ENCODE measurements at regions not wholly inside any gene's neighbourhood (a gene's known extent, or its start where the extent isn't known, plus 50 kb on each side); places are given as distances from the start of the nearest gene placed in this dataset.
"Not testable (repeated sequence)": the region's sequence is repeated elsewhere in the genome, so short reads cannot be mapped to it uniquely, and the experiment has no call there.

- no peak for DNase-seq
Observed at GRCh38 chr4:178192611-178193010, 750.4 kb upstream of the AGA start.

DNA sequence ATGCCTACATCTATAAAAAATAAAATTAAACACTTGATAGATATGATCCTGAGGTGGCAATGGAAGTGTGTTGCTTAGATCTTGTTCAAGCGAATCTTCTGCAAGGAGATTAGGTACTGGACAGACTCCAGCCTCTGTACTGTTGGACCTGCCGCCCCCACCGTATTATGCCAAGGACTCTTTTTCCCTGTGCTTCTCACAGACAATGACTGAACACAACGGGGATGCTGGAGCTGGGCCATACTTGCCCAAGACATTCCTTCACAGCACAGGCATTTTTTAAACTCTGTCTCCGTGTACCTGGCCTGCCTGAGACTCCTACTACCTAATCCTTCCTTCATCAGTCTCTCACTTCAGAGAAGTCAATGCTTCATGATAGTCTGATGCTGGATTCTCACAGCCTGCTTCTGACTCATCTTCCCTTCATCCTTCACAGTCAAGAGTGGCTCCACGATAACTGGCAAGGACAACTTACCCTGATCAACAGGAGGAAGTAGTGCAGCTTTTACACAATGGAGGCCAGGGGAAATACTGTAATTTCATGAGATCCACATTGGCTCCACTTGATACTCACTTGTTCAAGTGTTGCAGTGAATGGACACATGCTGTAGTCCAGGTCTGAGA lies 754.6 kb upstream of the AGA start:
- no peak for DNase-seq

GRCh38 chr4:178198691-178199090 lies 756.5 kb upstream of the AGA start:
- no peak for DNase-seq

GRCh38 chr4:178202422-178202821 lies 760.2 kb upstream of the AGA start:
- DNase-seq, result no peak

- DNase-seq, result no peak
Observed at GRCh38 chr4:178205826-178206225, 763.6 kb upstream of the AGA start.

DNA sequence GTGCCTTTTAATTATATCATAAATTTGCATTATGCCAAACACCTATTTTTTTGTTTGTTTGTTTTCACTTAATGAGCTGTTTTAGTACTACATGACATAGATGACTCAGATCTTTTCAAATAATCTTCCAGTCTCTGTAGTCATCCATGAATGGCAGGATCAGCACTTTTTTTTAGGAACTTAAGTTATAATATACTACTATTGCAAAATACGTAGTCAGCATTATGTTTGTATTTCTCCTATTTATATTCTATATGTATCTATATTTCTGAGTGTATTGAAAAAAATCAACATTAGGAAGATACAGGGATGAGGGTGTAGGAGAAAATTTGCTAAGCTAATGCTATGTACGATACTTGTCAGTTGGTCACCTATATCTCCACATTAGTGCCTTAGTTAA lies 773.1 kb upstream of the AGA start:
- no peak for DNase-seq

DNA sequence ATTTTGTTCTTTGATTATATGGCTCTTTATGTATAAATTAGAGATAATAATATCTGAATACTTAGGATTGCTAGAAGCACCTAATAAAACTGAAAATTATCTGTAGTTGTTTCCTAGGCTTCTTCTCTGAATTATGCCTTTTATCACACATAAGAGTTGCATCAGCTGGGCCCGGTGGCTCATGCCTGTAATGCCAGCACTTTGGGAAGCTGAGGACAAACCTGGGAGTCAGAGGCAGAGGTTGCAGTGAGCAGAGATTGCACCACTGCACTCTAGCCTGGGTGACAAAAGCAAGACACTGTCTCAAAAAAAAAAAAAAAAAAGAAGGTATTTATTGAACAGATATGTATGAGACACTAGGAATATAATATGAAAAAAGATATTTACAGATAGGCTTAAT lies 773.5 kb upstream of the AGA start:
- DNase-seq, result no peak

DNA sequence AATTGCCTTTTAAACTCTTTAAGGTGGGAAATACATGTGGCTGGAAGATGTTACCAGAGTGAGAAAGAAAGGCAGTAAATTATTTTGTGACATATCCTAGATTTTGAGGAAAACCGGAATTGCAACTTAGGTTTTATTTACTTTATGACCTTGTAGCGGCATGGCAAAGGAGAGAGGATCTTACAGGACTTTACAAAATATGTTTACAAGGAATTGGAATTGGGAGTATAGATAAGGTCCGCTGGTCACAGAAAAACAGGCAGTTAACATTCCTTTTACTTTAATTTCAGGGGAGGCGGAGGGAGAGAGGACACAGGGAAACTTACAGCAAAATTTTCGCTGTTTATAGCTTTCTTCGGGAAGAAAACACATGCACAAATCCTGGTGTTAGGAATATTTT lies 784.2 kb upstream of the AGA start:
- not testable (repeated sequence) for DNase-seq

- no peak for DNase-seq
Observed at GRCh38 chr4:178233906-178234305, 791.7 kb upstream of the AGA start.

- DNase-seq, result no peak
Observed at GRCh38 chr4:178240891-178241290, 798.7 kb upstream of the AGA start.

GRCh38 chr4:178241601-178242118 lies 799.4 kb upstream of the AGA start:
- no peak for DNase-seq

- no peak for DNase-seq
Observed at GRCh38 chr4:178242655-178243054, 800.4 kb upstream of the AGA start.

GRCh38 chr4:178244785-178245184 lies 802.5 kb upstream of the AGA start:
- no peak for DNase-seq

- DNase-seq, result no peak
Observed at GRCh38 chr4:178255172-178255571, 812.9 kb upstream of the AGA start.

DNA sequence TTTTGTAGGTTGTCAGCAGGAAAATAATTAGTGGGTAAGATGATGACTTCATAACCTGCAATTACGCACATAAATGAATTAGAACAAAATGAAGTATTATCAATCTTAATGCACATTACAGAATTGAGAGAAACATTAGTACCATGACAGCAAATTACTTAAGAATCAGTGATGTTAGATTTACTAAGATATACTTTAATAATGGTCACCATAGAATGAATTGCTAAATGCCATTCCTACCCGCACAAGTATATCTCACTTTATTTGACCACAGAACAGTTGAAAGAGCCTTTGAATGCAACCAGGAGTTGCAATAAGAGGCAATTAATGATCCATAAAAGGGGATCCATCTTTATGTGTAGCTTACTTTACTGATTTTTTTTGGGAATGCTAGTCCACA lies 816.4 kb upstream of the AGA start:
- no peak for DNase-seq

DNA sequence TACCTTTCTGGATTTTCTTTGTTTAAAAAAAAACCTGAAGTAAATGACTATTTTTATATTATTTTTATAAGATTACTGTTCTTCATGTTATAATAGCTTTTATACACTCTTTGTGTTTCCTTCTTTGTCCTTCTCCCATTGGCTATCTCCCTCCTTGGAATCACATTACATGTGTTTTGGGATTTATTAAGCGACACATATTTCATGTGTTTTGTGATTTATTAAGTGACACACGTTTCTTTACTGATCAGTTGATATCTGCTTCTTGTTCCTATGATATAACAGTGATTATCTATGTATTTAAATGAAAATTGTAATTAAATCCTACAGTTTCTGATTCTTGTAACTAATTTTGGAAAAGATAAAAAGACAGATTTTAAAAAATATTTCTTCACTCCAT lies 817.3 kb upstream of the AGA start:
- no peak for DNase-seq

DNA sequence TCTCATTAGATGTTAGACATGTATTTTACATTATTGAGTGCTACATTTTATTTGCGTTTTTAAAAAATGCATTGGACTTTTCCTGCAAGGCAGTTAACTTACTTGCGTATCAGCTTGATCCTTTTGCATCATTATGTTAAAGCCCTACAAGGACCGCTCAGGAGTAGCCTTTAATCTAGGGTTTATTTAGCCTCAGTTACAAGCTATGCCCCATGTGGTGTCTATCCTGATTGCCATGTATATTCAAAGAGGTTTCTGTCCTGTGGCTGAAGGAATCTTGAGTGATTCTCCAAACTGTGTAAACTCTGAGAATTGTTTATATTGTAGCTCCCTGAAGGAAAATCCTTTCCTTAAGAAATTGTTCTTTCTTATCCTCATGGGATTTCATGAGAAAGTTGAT lies 821.8 kb upstream of the AGA start:
- no peak for DNase-seq

DNA sequence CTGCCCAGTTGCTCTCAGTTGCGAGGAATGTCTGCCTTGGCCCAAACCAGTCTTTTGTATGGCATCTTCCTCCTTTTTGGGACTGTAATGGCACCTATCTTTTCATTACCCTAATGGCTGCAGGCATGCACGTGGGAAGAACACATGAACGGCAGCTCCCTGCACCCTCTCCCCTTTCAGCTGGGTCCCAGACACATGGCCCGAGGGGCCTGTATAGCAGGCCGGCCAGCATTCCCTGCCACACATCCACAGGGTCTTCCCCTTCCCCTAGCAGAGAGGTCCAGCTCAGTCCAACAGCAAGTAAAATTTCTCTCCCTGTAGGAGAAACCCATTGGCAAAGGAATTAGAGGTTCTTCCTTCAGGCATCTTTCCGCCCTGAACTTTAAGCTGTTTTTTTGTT lies 829.1 kb upstream of the AGA start:
- no peak for DNase-seq

- no peak for DNase-seq
Observed at GRCh38 chr4:178273168-178273567, 830.9 kb upstream of the AGA start.

DNA sequence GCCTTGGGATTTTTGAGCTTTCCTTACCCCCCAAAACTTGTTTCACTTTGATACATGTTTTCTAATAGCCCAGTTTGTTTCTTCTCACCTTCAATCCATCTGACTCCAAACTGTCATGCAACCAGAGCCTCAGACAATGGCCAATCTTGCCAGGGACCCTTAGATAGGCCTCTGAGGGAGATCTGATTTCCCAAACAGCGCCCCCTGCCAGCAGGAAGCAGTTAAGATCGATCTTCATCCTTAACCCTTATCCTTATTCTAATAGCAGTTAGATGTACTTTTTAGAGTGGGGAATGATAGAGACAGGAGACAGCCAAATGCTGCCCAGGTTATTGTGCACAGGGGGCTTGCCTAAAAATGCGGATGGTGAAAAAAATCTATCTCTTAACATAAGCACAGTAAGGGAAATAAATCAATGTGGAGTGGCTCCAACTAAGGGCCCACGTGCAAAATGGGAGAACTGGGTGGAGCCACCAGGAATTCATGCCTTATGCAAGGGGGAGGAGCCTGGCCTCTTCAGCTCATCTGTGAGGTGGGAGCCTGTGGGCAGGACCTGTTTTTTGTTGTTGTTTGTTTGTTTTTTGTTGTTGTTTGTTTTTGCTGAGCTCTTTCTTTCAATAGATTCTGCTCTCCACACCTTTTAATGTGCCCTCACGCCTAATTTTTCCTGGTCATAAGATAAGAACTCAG lies 833.6 kb upstream of the AGA start:
- no peak for DNase-seq

DNA sequence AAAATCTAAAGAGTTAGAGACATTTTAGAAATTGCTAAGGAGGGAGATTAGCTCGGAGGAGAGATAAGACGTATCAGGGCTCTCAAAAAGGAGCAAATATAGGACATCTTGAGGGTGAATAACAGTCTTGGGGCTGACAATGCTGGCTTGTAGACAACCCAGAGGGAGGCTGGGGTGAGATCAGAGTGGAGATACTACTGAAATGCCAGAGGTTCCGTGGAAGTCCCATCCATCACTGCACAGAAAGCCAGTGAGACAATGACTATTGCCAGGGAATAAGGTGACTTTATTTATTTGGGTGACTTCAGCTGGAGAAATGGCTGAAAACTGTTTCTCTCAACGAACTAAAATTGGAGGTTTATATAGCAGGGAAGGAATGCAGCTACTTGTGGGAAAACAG lies 838.1 kb upstream of the AGA start:
- DNase-seq, result no peak

- DNase-seq, result no peak
Observed at GRCh38 chr4:178288462-178288861, 846.2 kb upstream of the AGA start.

GRCh38 chr4:178293601-178294000 lies 851.4 kb upstream of the AGA start:
- peak; percentile 77 for DNase-seq

GRCh38 chr4:178296669-178297068 lies 854.4 kb upstream of the AGA start:
- no peak for DNase-seq

DNA sequence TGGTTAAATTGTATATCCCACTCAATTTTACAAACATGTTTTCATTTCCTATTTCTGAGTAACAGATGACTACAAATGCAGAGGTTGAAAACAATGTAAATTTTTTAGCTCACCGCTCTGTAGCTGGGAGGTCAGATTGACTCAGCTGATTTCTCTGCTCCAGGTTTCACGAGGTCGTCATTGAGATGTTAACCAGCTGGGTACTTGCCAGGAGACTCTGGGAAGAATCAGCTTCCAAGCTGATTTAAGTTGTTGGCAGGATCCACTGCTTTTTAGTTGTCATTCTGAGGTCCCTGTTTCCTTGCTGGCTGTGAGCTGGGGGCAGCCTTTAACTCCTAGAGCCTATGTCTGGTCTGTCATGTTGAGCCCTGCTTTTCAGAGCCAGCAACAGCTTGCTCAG lies 864.3 kb upstream of the AGA start:
- DNase-seq, result no peak
